Ishikawa (cell line): ENCODE measurements at regions not wholly inside any gene's neighbourhood (a gene's known extent, or its start where the extent isn't known, plus 50 kb on each side); places are given as distances from the start of the nearest gene placed in this dataset.

Experiments used
- CEBPB ChIP-seq: IDR thresholded peaks from 2 replicates; pipeline ENCODE4 v1.6.1; 2012
- CREB1 ChIP-seq: IDR thresholded peaks from 2 replicates; pipeline ENCODE4 v1.6.1; 2012; ENCODE audit warnings: low read depth
- EGR1 ChIP-seq: IDR thresholded peaks from 2 replicates; pipeline ENCODE4 v1.6.1; 2012
- EP300 ChIP-seq: IDR thresholded peaks from 2 replicates; pipeline ENCODE4 v1.6.1; 2012; ENCODE audit warnings: borderline replicate concordance
- FOXM1 ChIP-seq: IDR thresholded peaks from 2 replicates; pipeline ENCODE4 v1.6.1; 2012; ENCODE audit warnings: low read depth, borderline replicate concordance
- MAX ChIP-seq: IDR thresholded peaks from 2 replicates; pipeline ENCODE4 v1.6.1; 2012
- NFIC ChIP-seq: IDR thresholded peaks from 2 replicates; pipeline ENCODE4 v1.6.1; 2012
- RAD21 ChIP-seq: IDR thresholded peaks from 2 replicates; pipeline ENCODE4 v1.6.1; 2012; ENCODE audit warnings: low read depth
- REST ChIP-seq: IDR thresholded peaks from 2 replicates; pipeline ENCODE4 v1.6.1; 2012; ENCODE audit warnings: low read depth, mild to moderate bottlenecking
- TAF1 ChIP-seq: IDR thresholded peaks from 2 replicates; pipeline ENCODE4 v1.6.1; 2012; ENCODE audit warnings: low read depth, mild to moderate bottlenecking
- TCF12 ChIP-seq: IDR thresholded peaks from 2 replicates; pipeline ENCODE4 v1.6.1; 2012; ENCODE audit warnings: low read depth
- TEAD4 ChIP-seq: IDR thresholded peaks from 2 replicates; pipeline ENCODE4 v1.6.1; 2012
- USF1 ChIP-seq: IDR thresholded peaks from 2 replicates; pipeline ENCODE4 v1.6.1; 2012
- YY1 ChIP-seq: IDR thresholded peaks from 2 replicates; pipeline ENCODE4 v1.6.1; 2012; ENCODE audit warnings: low read depth
- ZBTB7A ChIP-seq: IDR thresholded peaks from 2 replicates; pipeline ENCODE4 v1.6.1; 2012; ENCODE audit warnings: low read depth

GRCh38 chr1:199619223-199619622, 408.3 kb upstream of the NR5A2 start:
- no peak for TF ChIP-seq MAX
- TF ChIP-seq TEAD4, result no peak

- TF ChIP-seq RAD21 (no peak), MAX (no peak), CREB1 (no peak), REST (no peak), TCF12 (no peak), FOXM1 (no peak), TEAD4 (no peak), NFIC (no peak), YY1 (no peak), EGR1 (no peak), USF1 (no peak), TAF1 (no peak), EP300 (no peak), CEBPB (no peak), ZBTB7A (no peak)
Measured at GRCh38 chr1:199629624-199630023, 397.9 kb upstream of the NR5A2 start.

GRCh38 chr1:199639453-199639852, 388.1 kb upstream of the NR5A2 start:
- no peak for TF ChIP-seq EP300
- no peak for TF ChIP-seq ZBTB7A
- no peak for TF ChIP-seq YY1
- TF ChIP-seq MAX, result no peak
- TF ChIP-seq EGR1, result no peak
- TF ChIP-seq REST, result no peak
- TF ChIP-seq TCF12, result no peak
- no peak for TF ChIP-seq CEBPB
- TF ChIP-seq RAD21, result no peak
- no peak for TF ChIP-seq NFIC
- no peak for TF ChIP-seq FOXM1
- TF ChIP-seq TAF1, result no peak
- no peak for TF ChIP-seq TEAD4
- no peak for TF ChIP-seq USF1
- TF ChIP-seq CREB1, result no peak

- no peak for TF ChIP-seq TEAD4
- no peak for TF ChIP-seq CEBPB
- TF ChIP-seq USF1, result no peak
- no peak for TF ChIP-seq ZBTB7A
- TF ChIP-seq NFIC, result no peak
- TF ChIP-seq CREB1, result no peak
- no peak for TF ChIP-seq YY1
- TF ChIP-seq EGR1, result no peak
- TF ChIP-seq REST, result no peak
- TF ChIP-seq FOXM1, result no peak
- no peak for TF ChIP-seq RAD21
- TF ChIP-seq EP300, result no peak
Measured at GRCh38 chr1:199641531-199641930, 386.0 kb upstream of the NR5A2 start.
